Spleen (tissue), 11 donors: ENCODE measurements at regions not wholly inside any gene's neighbourhood (a gene's known extent, or its start where the extent isn't known, plus 50 kb on each side); places are given as distances from the start of the nearest gene placed in this dataset.

Source experiments
- DNase-seq: peaks from one replicate; pipeline ENCODE4 v3.0.0-alpha.2; 2020
- H3K27ac ChIP-seq, 8 donors: fragments of 200-600 bp; sonication (generic) in 7 of 8; 1 replicate in 4 of 8; 2 replicates in 4 of 8; pipeline versions ENCODE4 v1.5.0 to v1.8.0; 2016 to 2021; ENCODE audit warnings: inconsistent platforms in 4 of 8, mild to moderate bottlenecking in 4 of 8, moderate library complexity in 1 of 8
- H3K27me3 ChIP-seq, 7 donors: fragments of 200-600 bp; sonication (generic) in 6 of 7; replicated peaks in 1 of 7; 1 replicate in 4 of 7; 2 replicates in 3 of 7; pipeline versions ENCODE4 v1.5.0 to v1.8.0; 2016 to 2021; ENCODE audit warnings: inconsistent platforms in 3 of 7, mild to moderate bottlenecking in 1 of 7
- H3K36me3 ChIP-seq, 6 donors: fragments of 200-600 bp; sonication (generic) in 5 of 6; 1 replicate in 4 of 6; 2 replicates in 2 of 6; pipeline versions ENCODE4 v1.5.0 to v1.8.0; 2016 to 2021; ENCODE audit warnings: inconsistent platforms in 2 of 6
- H3K4me1 ChIP-seq, 6 donors: fragments of 200-600 bp; sonication (generic) in 5 of 6; 1 replicate in 3 of 6; 2 replicates in 3 of 6; pipeline versions ENCODE4 v1.5.0 to v1.8.0; 2016 to 2021; ENCODE audit warnings: inconsistent platforms in 3 of 6
- H3K4me3 ChIP-seq, 8 donors: fragments of 200-600 bp; sonication (generic) in 7 of 8; 1 replicate in 4 of 8; 2 replicates in 4 of 8; pipeline versions ENCODE4 v1.5.0 to v1.8.0; 2016 to 2021; ENCODE audit warnings: inconsistent platforms in 4 of 8, mild to moderate bottlenecking in 4 of 8, moderate library complexity in 2 of 8
- H3K9me3 ChIP-seq, 8 donors: fragments of 200-600 bp; sonication (generic) in 7 of 8; 1 replicate in 4 of 8; 2 replicates in 4 of 8; pipeline versions ENCODE4 v1.5.0 to v1.8.0; 2016 to 2021; ENCODE audit warnings: inconsistent platforms in 4 of 8
- CTCF ChIP-seq, 11 experiments: fragments of 200-600 bp in 7 of 11; fragments of 450-650 bp in 4 of 11; sonication (generic) in 4 of 11; IDR thresholded peaks in 8 of 11; conservative IDR thresholded peaks in 3 of 11; 1 replicate in 7 of 11; 2 replicates in 4 of 11; pipeline versions ENCODE4 v1.4.0 to v1.8.0; 2016 to 2021; ENCODE audit warnings: antibody characterized with exemption in 11 of 11, inconsistent platforms in 4 of 11, mild to moderate bottlenecking in 1 of 11
- POLR2A ChIP-seq, 3 donors: fragments of 450-650 bp; IDR thresholded peaks; one replicate each; pipeline ENCODE4 v1.5.1; 2017; ENCODE audit warnings: antibody characterized with exemption in 3 of 3, mild to moderate bottlenecking in 1 of 3
- POLR2AphosphoS5 ChIP-seq, 3 donors: sonication (generic); formaldehyde crosslinking; IDR thresholded peaks; one replicate each; pipeline ENCODE4 v1.5.1; 2017; ENCODE audit warnings: antibody characterized with exemption in 3 of 3
- WGBS, 5 donors: extraction: QIAGEN DNeasy Blood & Tissue Kit in 3 of 5; methylation state at CpG; one replicate each; pipeline versions ENCODE4 v1.1.5 to v1.1.7; 2013 to 2018; 5-methylcytosine and 5-hydroxymethylcytosine counted together
- intact Hi-C: fragments of 100-400 bp; cut with DNase I; formaldehyde crosslinking; loops from one replicate; pipeline ENCODE4 v1.15.0; 2023; ENCODE audit warnings: low total_unique reads
- donor health status: healthy with polysubstance abuse.
- donor health status: DM: no; HTN: no; CAD: no; lungs with moderate emphysema.
- donor health status: DM: no; HTN: no; CAD: no.
- donor health status: Bipolar disorder and iron deficiency.
- donor health status: healthy.
- donor health status: DM: no; HTN: no; CAD: no.
- donor health status: DM: yes; HTN: yes; CAD: no.

- TF ChIP-seq CTCF (IDR thresholded peaks at IDR 0.05 in 8 of 11, conservative IDR thresholded peaks at IDR 0.05 in 3 of 11) = no peak
- TF ChIP-seq POLR2AphosphoS5 (IDR thresholded peaks at IDR 0.05) = no peak
- TF ChIP-seq POLR2A (IDR thresholded peaks at IDR 0.05) = no peak
- Histone ChIP-seq H3K36me3 (no peaks in the 10 kb centered on the region), H3K9me3 (no peaks in the 10 kb centered on the region), H3K4me1 (no peaks in the 10 kb centered on the region), H3K27ac (no peak overlapping the region), H3K4me3 (no peak overlapping the region), H3K27me3 (no peaks in the 10 kb centered on the region)
- intact Hi-C loops = no loop called here
- 79 to 94% (median 85%) methylated on average over 1 of the region's 1 CpG for WGBS, 5 donors
- DNase-seq = no peak
Measured at GRCh38 chr1:71269818-71270217, 189.0 kb upstream of the ZRANB2 start.

GRCh38 chr1:71269179-71269578 lies 188.3 kb upstream of the ZRANB2 start:
- intact Hi-C loops = no loop called here
- TF ChIP-seq POLR2A (IDR thresholded peaks at IDR 0.05) = no peak
- no peak for TF ChIP-seq CTCF (IDR thresholded peaks at IDR 0.05 in 8 of 11, conservative IDR thresholded peaks at IDR 0.05 in 3 of 11)
- TF ChIP-seq POLR2AphosphoS5 (IDR thresholded peaks at IDR 0.05) = no peak
- Histone ChIP-seq H3K4me1 (no peaks in the 10 kb centered on the region), H3K4me3 (no peak overlapping the region), H3K36me3 (no peaks in the 10 kb centered on the region), H3K9me3 (no peaks in the 10 kb centered on the region), H3K27ac (no peak overlapping the region), H3K27me3 (no peaks in the 10 kb centered on the region)
- DNase-seq = no peak
- 64 to 77% (median 66%) methylated on average over 2 of the region's 2 CpGs for WGBS, 5 donors

GRCh38 chr1:71267220-71267619 lies 186.4 kb upstream of the ZRANB2 start:
- TF ChIP-seq POLR2A (IDR thresholded peaks at IDR 0.05) (no peak), CTCF (IDR thresholded peaks at IDR 0.05 in 8 of 11, conservative IDR thresholded peaks at IDR 0.05 in 3 of 11) (no peak), POLR2AphosphoS5 (IDR thresholded peaks at IDR 0.05) (no peak)
- Histone ChIP-seq H3K4me3 (no peak overlapping the region), H3K27ac (no peak overlapping the region), H3K9me3 (no peaks in the 10 kb centered on the region), H3K4me1 (no peaks in the 10 kb centered on the region), H3K27me3 (no peaks in the 10 kb centered on the region), H3K36me3 (no peaks in the 10 kb centered on the region)
- no peak for DNase-seq
- intact Hi-C loops = no loop called here

- no peak overlapping the region for H3K27ac ChIP-seq
- WGBS, 5 donors = 62 to 78% (median 73%) methylated on average over 5 of the region's 5 CpGs
- intact Hi-C loops = no loop called here
- H3K9me3 ChIP-seq = no peaks in the 10 kb centered on the region
- TF ChIP-seq POLR2AphosphoS5 (IDR thresholded peaks at IDR 0.05) = no peak
- no peak for TF ChIP-seq POLR2A (IDR thresholded peaks at IDR 0.05)
- no peak for TF ChIP-seq CTCF (IDR thresholded peaks at IDR 0.05 in 8 of 11, conservative IDR thresholded peaks at IDR 0.05 in 3 of 11)
- DNase-seq = no peak
- no peaks in the 10 kb centered on the region for H3K4me1 ChIP-seq
- no peak overlapping the region for H3K4me3 ChIP-seq
- H3K27me3 ChIP-seq = no peaks in the 10 kb centered on the region
- H3K36me3 ChIP-seq = no peaks in the 10 kb centered on the region
Measured at GRCh38 chr1:71264039-71264438, 183.2 kb upstream of the ZRANB2 start.
